GM12891 (cell line): ENCODE measurements at regions not wholly inside any gene's neighbourhood (a gene's known extent, or its start where the extent isn't known, plus 50 kb on each side); places are given as distances from the start of the nearest gene placed in this dataset.

ENCODE experiments used
- DNase-seq: peaks from one replicate; pipeline ENCODE4 v3.0.0; 2011; ENCODE audit warnings: low spot score; ENCODE audit not compliant: insufficient read length
- FAIRE-seq: peaks from 2 replicates; lab custom pipeline; 2011; peaks lifted over from hg19 to GRCh38; lab: Jason Lieb, UNC
- PAX5 ChIP-seq: IDR thresholded peaks from 2 replicates; pipeline ENCODE4 v1.6.1; 2011; ENCODE audit warnings: low read length, moderate library complexity, mild to moderate bottlenecking; ENCODE audit not compliant: insufficient read depth, severe bottlenecking
- POLR2A ChIP-seq: IDR thresholded peaks from 2 replicates; pipeline ENCODE4 v1.6.1; 2011; ENCODE audit warnings: low read depth, low read length, control low read depth
- POLR2AphosphoS5 ChIP-seq: IDR thresholded peaks from 2 replicates; pipeline ENCODE4 v1.6.1; 2011; ENCODE audit warnings: low read depth, low read length, control low read depth
- POU2F2 ChIP-seq: IDR thresholded peaks from 2 replicates; pipeline ENCODE4 v1.6.1; 2011; ENCODE audit warnings: low read depth, mild to moderate bottlenecking, control low read depth, low read length, moderate library complexity
- SPI1 ChIP-seq: IDR thresholded peaks from 2 replicates; pipeline ENCODE4 v1.6.1; 2011; ENCODE audit warnings: low read depth, low read length, control low read depth
- TAF1 ChIP-seq: IDR thresholded peaks from 2 replicates; pipeline ENCODE4 v1.6.1; 2011; ENCODE audit warnings: low read depth, low read length, control low read depth

- FAIRE-seq: no peak
- TF ChIP-seq POU2F2 (no peak), POLR2AphosphoS5 (no peak), TAF1 (no peak), PAX5 (no peak), SPI1 (no peak), POLR2A (no peak)
- DNase-seq: no peak
Measured at GRCh38 chr6:91566467-91566866, 979.6 kb upstream of the MAP3K7 start.

- FAIRE-seq: no peak
- DNase-seq: no peak
- no peak for TF ChIP-seq SPI1
- TF ChIP-seq POU2F2: no peak
- TF ChIP-seq POLR2AphosphoS5: no peak
- no peak for TF ChIP-seq POLR2A
- TF ChIP-seq PAX5: no peak
- TF ChIP-seq TAF1: no peak
Measured at GRCh38 chr6:91565207-91565606, 978.3 kb upstream of the MAP3K7 start.

- no peak for TF ChIP-seq POLR2A
- TF ChIP-seq POU2F2: no peak
- TF ChIP-seq PAX5: no peak
- TF ChIP-seq TAF1: no peak
- TF ChIP-seq SPI1: no peak
- no peak for TF ChIP-seq POLR2AphosphoS5
- FAIRE-seq (no peak), DNase-seq (no peak)
Measured at GRCh38 chr6:91562955-91563354, 976.1 kb upstream of the MAP3K7 start.

GRCh38 chr6:91560409-91560808 lies 973.5 kb upstream of the MAP3K7 start:
- no peak for TF ChIP-seq SPI1
- no peak for TF ChIP-seq POLR2AphosphoS5
- no peak for TF ChIP-seq POLR2A
- no peak for TF ChIP-seq POU2F2
- no peak for TF ChIP-seq PAX5
- TF ChIP-seq TAF1: no peak
- FAIRE-seq: no peak
- DNase-seq: no peak

GRCh38 chr6:91540902-91541301 lies 954.0 kb upstream of the MAP3K7 start:
- FAIRE-seq (no peak), DNase-seq (no peak)
- TF ChIP-seq SPI1 (no peak), POU2F2 (no peak), PAX5 (no peak), POLR2AphosphoS5 (no peak), TAF1 (no peak), POLR2A (no peak)

GRCh38 chr6:91539456-91539855 lies 952.6 kb upstream of the MAP3K7 start:
- DNase-seq (no peak), FAIRE-seq (no peak)
- TF ChIP-seq PAX5 (no peak), POU2F2 (no peak), POLR2A (no peak), TAF1 (no peak), POLR2AphosphoS5 (no peak), SPI1 (no peak)

- FAIRE-seq: no peak
- TF ChIP-seq POLR2A: no peak
- TF ChIP-seq TAF1: no peak
- no peak for TF ChIP-seq POLR2AphosphoS5
- TF ChIP-seq PAX5: no peak
- no peak for TF ChIP-seq POU2F2
- TF ChIP-seq SPI1: no peak
- no peak for DNase-seq
Measured at GRCh38 chr6:91538622-91539021, 951.8 kb upstream of the MAP3K7 start.

GRCh38 chr6:91534614-91535013 lies 947.7 kb upstream of the MAP3K7 start:
- no peak for FAIRE-seq
- no peak for DNase-seq
- TF ChIP-seq TAF1: no peak

GRCh38 chr6:91523511-91523910 lies 936.6 kb upstream of the MAP3K7 start:
- FAIRE-seq (no peak), DNase-seq (no peak)
- no peak for TF ChIP-seq TAF1
- TF ChIP-seq POLR2A: no peak
- TF ChIP-seq POU2F2: no peak
- TF ChIP-seq PAX5: no peak
- TF ChIP-seq POLR2AphosphoS5: no peak
- no peak for TF ChIP-seq SPI1

GRCh38 chr6:91521999-91522398 lies 935.1 kb upstream of the MAP3K7 start:
- TF ChIP-seq TAF1: no peak
- no peak for TF ChIP-seq SPI1
- TF ChIP-seq POLR2A: no peak
- no peak for TF ChIP-seq POLR2AphosphoS5
- TF ChIP-seq PAX5: no peak
- TF ChIP-seq POU2F2: no peak
- DNase-seq (no peak), FAIRE-seq (no peak)

- FAIRE-seq (no peak), DNase-seq (no peak)
- TF ChIP-seq SPI1 (no peak), TAF1 (no peak), POLR2A (no peak), PAX5 (no peak), POU2F2 (no peak)
Measured at GRCh38 chr6:91509711-91510110, 922.8 kb upstream of the MAP3K7 start.
